ENCODE measurements at regions not wholly inside any gene's neighbourhood (a gene's known extent, or its start where the extent isn't known, plus 50 kb on each side); places are given as distances from the start of the nearest gene placed in this dataset.

DNA sequence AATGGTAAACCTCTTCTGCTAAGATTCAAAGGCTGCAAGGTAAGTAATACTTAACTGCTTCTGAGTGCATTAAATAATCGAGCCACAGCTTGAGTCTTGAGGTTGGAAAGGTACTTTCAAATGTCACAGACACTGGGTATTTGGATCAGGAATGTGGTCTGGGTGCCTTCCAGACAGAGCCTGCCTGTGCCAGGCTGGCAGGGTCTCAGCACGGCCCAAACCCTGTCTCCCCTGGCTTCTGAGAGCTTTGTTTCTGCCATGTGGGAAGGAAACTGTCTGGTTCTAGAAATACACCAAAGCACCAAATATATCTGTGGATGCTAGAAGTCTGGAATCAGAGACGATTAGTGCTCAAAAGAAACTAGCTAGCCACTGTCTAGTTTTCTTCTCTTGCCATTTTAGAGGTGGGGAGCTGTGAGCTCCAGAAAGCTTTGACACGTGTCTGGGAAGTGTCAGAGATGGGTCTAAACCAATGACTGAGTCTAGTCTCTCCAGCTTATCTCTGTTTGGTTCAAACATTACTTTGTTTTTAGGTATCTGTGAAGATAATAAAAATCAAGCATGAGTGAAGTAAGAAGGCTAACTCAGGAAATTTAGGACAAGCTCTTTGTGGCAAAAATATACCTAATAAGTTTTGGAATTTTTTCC is 162.8 kb downstream of the CYP26A1 start:
- no peak overlapping the region for H3K4me3 ChIP-seq (ENCODE audit: low read depth, low read length)
- TF ChIP-seq CTCF (IDR thresholded peaks at IDR 0.05; ENCODE audit: insufficient read depth, low read depth, low read length, missing control alignments), result no peak
- DNase-seq (ENCODE audit: low read depth), result no peak

- H3K4me3 ChIP-seq (ENCODE audit: low read depth, low read length), result no peak overlapping the region
- DNase-seq (ENCODE audit: low read depth), result no peak
- no peak for TF ChIP-seq CTCF (IDR thresholded peaks at IDR 0.05; ENCODE audit: insufficient read depth, low read depth, low read length, missing control alignments)
Measured at GRCh38 chr10:93245147-93245546, 171.5 kb downstream of the CYP26A1 start.

DNA sequence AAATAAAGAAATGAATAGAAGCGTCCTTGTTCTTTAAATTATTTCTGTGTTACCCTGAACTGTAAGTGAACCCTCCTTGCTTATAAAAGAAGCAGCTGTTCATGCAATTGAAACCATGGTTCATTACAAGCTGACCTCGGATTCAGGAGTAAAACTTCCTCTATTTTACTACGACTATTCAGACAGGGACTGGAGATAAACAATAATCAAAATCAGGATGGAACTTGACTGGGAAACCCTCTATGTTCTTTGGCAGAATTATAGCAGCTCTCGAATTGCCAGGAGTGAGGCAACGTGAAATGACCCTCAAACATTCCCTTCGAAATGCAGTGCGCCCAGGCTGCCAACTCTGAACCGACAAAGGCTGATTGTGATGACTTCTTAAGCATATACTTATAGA is 172.1 kb downstream of the CYP26A1 start:
- no peak for DNase-seq (ENCODE audit: low read depth)
- no peak for TF ChIP-seq CTCF (IDR thresholded peaks at IDR 0.05; ENCODE audit: insufficient read depth, low read depth, low read length, missing control alignments)
- H3K4me3 ChIP-seq (ENCODE audit: low read depth, low read length), result no peak overlapping the region

- no peak for DNase-seq (ENCODE audit: low read depth)
- no peak for TF ChIP-seq CTCF (IDR thresholded peaks at IDR 0.05; ENCODE audit: insufficient read depth, low read depth, low read length, missing control alignments)
- no peak overlapping the region for H3K4me3 ChIP-seq (ENCODE audit: low read depth, low read length)
Measured at GRCh38 chr10:93248583-93249227, 175.0 kb downstream of the CYP26A1 start.

DNA sequence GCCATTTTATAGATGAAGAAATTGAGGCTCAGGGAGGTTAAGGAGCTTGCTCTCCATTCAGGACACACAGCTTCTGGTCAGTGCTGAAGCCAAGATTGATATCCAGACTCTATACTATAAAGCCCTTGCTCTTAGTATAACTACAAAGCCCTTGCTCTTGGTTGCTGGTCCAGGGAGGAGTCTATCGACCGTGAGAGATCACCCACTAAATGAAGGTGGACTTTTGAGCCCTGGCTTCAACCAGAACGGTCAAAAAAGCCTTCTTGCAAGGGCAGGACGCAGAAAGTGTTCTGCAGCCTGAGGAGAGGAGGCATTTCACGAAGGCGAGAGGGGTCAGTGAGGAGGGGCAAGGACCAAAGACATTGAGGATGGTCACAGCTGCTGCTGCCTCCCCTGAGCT is 176.3 kb downstream of the CYP26A1 start:
- no peak overlapping the region for H3K4me3 ChIP-seq (ENCODE audit: low read depth, low read length)

GRCh38 chr10:93254180-93254853 is 180.6 kb downstream of the CYP26A1 start:
- DNase-seq (ENCODE audit: low read depth), result no peak
- TF ChIP-seq CTCF (IDR thresholded peaks at IDR 0.05; ENCODE audit: insufficient read depth, low read depth, low read length, missing control alignments), result no peak
- no peak overlapping the region for H3K4me3 ChIP-seq (ENCODE audit: low read depth, low read length)

More for the DNA sequence above, 176.3 kb downstream of the CYP26A1 start:
- no peak for DNase-seq (ENCODE audit: low read depth)
- TF ChIP-seq CTCF (IDR thresholded peaks at IDR 0.05; ENCODE audit: insufficient read depth, low read depth, low read length, missing control alignments), result no peak
